HG03457 (cell line): ENCODE measurements at regions not wholly inside any gene's neighbourhood (a gene's known extent, or its start where the extent isn't known, plus 50 kb on each side); places are given as distances from the start of the nearest gene placed in this dataset.

ENCODE experiments used
- ATAC-seq: cut with Tn5 transposase; IDR thresholded peaks from one replicate; pipeline ENCODE4 v1.9.1; 2021; ENCODE audit warnings: moderate number of reproducible peaks; ENCODE audit not compliant: unreplicated experiment

GRCh38 chr2:81974216-81974615 is 1669.7 kb upstream of the LRRTM1 start:
- ATAC-seq, result no peak

GRCh38 chr2:81942876-81943275 is 1638.3 kb upstream of the LRRTM1 start:
- no peak for ATAC-seq

GRCh38 chr2:81942136-81942680 is 1637.7 kb upstream of the LRRTM1 start:
- no peak for ATAC-seq

GRCh38 chr2:81940266-81940955 is 1635.9 kb upstream of the LRRTM1 start:
- no peak for ATAC-seq

GRCh38 chr2:81937944-81938343 is 1633.4 kb upstream of the LRRTM1 start:
- no peak for ATAC-seq

- ATAC-seq, result no peak
Measured at GRCh38 chr2:81903534-81903933, 1599.0 kb upstream of the LRRTM1 start.

GRCh38 chr2:81901017-81901416 is 1596.5 kb upstream of the LRRTM1 start:
- no peak for ATAC-seq

- no peak for ATAC-seq
Measured at GRCh38 chr2:81895620-81896250, 1591.2 kb upstream of the LRRTM1 start.

GRCh38 chr2:81894451-81894990 is 1590.0 kb upstream of the LRRTM1 start:
- ATAC-seq, result no peak

- no peak for ATAC-seq
Measured at GRCh38 chr2:81876624-81877023, 1572.1 kb upstream of the LRRTM1 start.

GRCh38 chr2:81872006-81872405 is 1567.5 kb upstream of the LRRTM1 start:
- no peak for ATAC-seq

GRCh38 chr2:81870119-81870518 is 1565.6 kb upstream of the LRRTM1 start:
- no peak for ATAC-seq

- no peak for ATAC-seq
Measured at GRCh38 chr2:81858998-81859397, 1554.4 kb upstream of the LRRTM1 start.

- no peak for ATAC-seq
Measured at GRCh38 chr2:81853341-81853740, 1548.8 kb upstream of the LRRTM1 start.

GRCh38 chr2:81852651-81853050 is 1548.1 kb upstream of the LRRTM1 start:
- no peak for ATAC-seq

- no peak for ATAC-seq
Measured at GRCh38 chr2:81839780-81840179, 1535.2 kb upstream of the LRRTM1 start.

- no peak for ATAC-seq
Measured at GRCh38 chr2:81835321-81836000, 1530.9 kb upstream of the LRRTM1 start.

GRCh38 chr2:81786811-81787210 is 1482.3 kb upstream of the LRRTM1 start:
- ATAC-seq, result no peak

GRCh38 chr2:81767187-81767912 is 1462.8 kb upstream of the LRRTM1 start:
- no peak for ATAC-seq

- ATAC-seq, result no peak
Measured at GRCh38 chr2:81747481-81748070, 1443.0 kb upstream of the LRRTM1 start.

- no peak for ATAC-seq
Measured at GRCh38 chr2:81739966-81740365, 1435.4 kb upstream of the LRRTM1 start.
